ENCODE measurements at regions not wholly inside any gene's neighbourhood (a gene's known extent, or its start where the extent isn't known, plus 50 kb on each side); places are given as distances from the start of the nearest gene placed in this dataset.

- no peaks in the 10 kb centered on the region for H4K20me1 ChIP-seq (ENCODE audit: insufficient read depth, low read length)
- no peaks in the 10 kb centered on the region for H3K27me3 ChIP-seq (ENCODE audit: insufficient read depth, low read length)
- no peaks in the 10 kb centered on the region for H3K9me3 ChIP-seq (ENCODE audit: low read length)
- H3K9ac ChIP-seq (ENCODE audit: low read length), result no peak overlapping the region
- no peak overlapping the region for H2AFZ ChIP-seq (ENCODE audit: low read length)
- TF ChIP-seq EZH2 (IDR thresholded peaks at IDR 0.05; ENCODE audit: borderline replicate concordance, low read length) (no peak), CTCF (IDR thresholded peaks at IDR 0.05; ENCODE audit: low read length) (no peak)
- H3K27ac ChIP-seq (ENCODE audit: low read depth, low read length, poor library complexity, severe bottlenecking), result no peak overlapping the region
- no peaks in the 10 kb centered on the region for H3K36me3 ChIP-seq (ENCODE audit: insufficient read depth, low read length)
- H3K4me1 ChIP-seq (ENCODE audit: insufficient read depth, low read length, severe bottlenecking), result no peaks in the 10 kb centered on the region
- no peaks in the 10 kb centered on the region for H3F3A ChIP-seq (ENCODE audit: insufficient read depth, low read length)
- no peak overlapping the region for H3K4me2 ChIP-seq (ENCODE audit: low read length)
- no peak overlapping the region for H3K4me3 ChIP-seq (ENCODE audit: low read depth, low read length, poor library complexity, severe bottlenecking)
- no peaks in the 10 kb centered on the region for H3K9me2 ChIP-seq (ENCODE audit: low read depth, low read length)
- no peaks in the 10 kb centered on the region for H3K79me2 ChIP-seq (ENCODE audit: insufficient read depth, low read length)
These were observed 201.6 kb downstream of the ATP23 start for GRCh38 chr12:58142991-58143390.

GRCh38 chr12:58143498-58143995 lies 202.2 kb downstream of the ATP23 start:
- H3K27me3 ChIP-seq (ENCODE audit: insufficient read depth, low read length), result no peaks in the 10 kb centered on the region
- no peaks in the 10 kb centered on the region for H3K9me2 ChIP-seq (ENCODE audit: low read depth, low read length)
- H3K36me3 ChIP-seq (ENCODE audit: insufficient read depth, low read length), result no peaks in the 10 kb centered on the region

DNA sequence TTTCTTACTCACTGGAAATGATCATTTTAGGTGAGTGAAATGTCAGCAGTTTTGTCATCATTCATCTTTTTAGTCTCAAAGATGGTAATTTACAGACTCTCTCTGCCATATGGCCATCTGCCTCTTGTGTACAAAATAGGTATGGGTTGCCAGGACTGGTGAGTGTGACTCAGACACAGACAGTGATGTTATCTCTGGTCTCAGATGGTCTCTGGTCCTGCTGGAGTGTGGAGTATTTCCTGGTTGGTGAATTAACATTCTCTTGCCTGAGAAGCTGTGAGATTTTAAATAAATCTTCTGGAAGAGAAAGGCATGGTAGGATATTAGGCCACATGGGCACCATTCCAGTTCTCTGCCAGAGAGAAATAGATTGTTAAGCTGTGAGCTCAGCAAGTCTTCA lies 207.0 kb downstream of the ATP23 start:
- H4K20me1 ChIP-seq (ENCODE audit: insufficient read depth, low read length), result no peaks in the 10 kb centered on the region
- no peaks in the 10 kb centered on the region for H3K79me2 ChIP-seq (ENCODE audit: insufficient read depth, low read length)
- no peak overlapping the region for H3K4me3 ChIP-seq (ENCODE audit: low read depth, low read length, poor library complexity, severe bottlenecking)
- H3K4me2 ChIP-seq (ENCODE audit: low read length), result no peak overlapping the region
- H3F3A ChIP-seq (ENCODE audit: insufficient read depth, low read length), result no peaks in the 10 kb centered on the region
- no peaks in the 10 kb centered on the region for H3K36me3 ChIP-seq (ENCODE audit: insufficient read depth, low read length)
- no peaks in the 10 kb centered on the region for H3K9me2 ChIP-seq (ENCODE audit: low read depth, low read length)
- H3K27me3 ChIP-seq (ENCODE audit: insufficient read depth, low read length), result no peaks in the 10 kb centered on the region
- H3K9ac ChIP-seq (ENCODE audit: low read length), result no peak overlapping the region
- no peak overlapping the region for H2AFZ ChIP-seq (ENCODE audit: low read length)
- no peak overlapping the region for H3K27ac ChIP-seq (ENCODE audit: low read depth, low read length, poor library complexity, severe bottlenecking)
- no peaks in the 10 kb centered on the region for H3K9me3 ChIP-seq (ENCODE audit: low read length)
- H3K4me1 ChIP-seq (ENCODE audit: insufficient read depth, low read length, severe bottlenecking), result no peaks in the 10 kb centered on the region
- TF ChIP-seq CTCF (IDR thresholded peaks at IDR 0.05; ENCODE audit: low read length) (no peak), EZH2 (IDR thresholded peaks at IDR 0.05; ENCODE audit: borderline replicate concordance, low read length) (no peak)

More at GRCh38 chr12:58143498-58143995, 202.2 kb downstream of the ATP23 start:
- H2AFZ ChIP-seq (ENCODE audit: low read length), result no peak overlapping the region
- H3K9ac ChIP-seq (ENCODE audit: low read length), result no peak overlapping the region
- H4K20me1 ChIP-seq (ENCODE audit: insufficient read depth, low read length), result no peaks in the 10 kb centered on the region
- H3K4me3 ChIP-seq (ENCODE audit: low read depth, low read length, poor library complexity, severe bottlenecking), result no peak overlapping the region
- H3K9me3 ChIP-seq (ENCODE audit: low read length), result no peaks in the 10 kb centered on the region
- H3K27ac ChIP-seq (ENCODE audit: low read depth, low read length, poor library complexity, severe bottlenecking), result no peak overlapping the region
- no peaks in the 10 kb centered on the region for H3K4me1 ChIP-seq (ENCODE audit: insufficient read depth, low read length, severe bottlenecking)
- no peaks in the 10 kb centered on the region for H3K79me2 ChIP-seq (ENCODE audit: insufficient read depth, low read length)
- no peak overlapping the region for H3K4me2 ChIP-seq (ENCODE audit: low read length)
- no peak for TF ChIP-seq EZH2 (IDR thresholded peaks at IDR 0.05; ENCODE audit: borderline replicate concordance, low read length)
- no peak for TF ChIP-seq CTCF (IDR thresholded peaks at IDR 0.05; ENCODE audit: low read length)
- no peaks in the 10 kb centered on the region for H3F3A ChIP-seq (ENCODE audit: insufficient read depth, low read length)
